HEK293T (cell line): ENCODE measurements at regions not wholly inside any gene's neighbourhood (a gene's known extent, or its start where the extent isn't known, plus 50 kb on each side); places are given as distances from the start of the nearest gene placed in this dataset.

Experiments
- ARNT ChIP-seq: fragments of 450-650 bp; IDR thresholded peaks from 2 replicates; pipeline ENCODE4 v1.6.1; 2017; ENCODE audit warnings: mild to moderate bottlenecking
- BHLHE40 ChIP-seq: fragments of 450-650 bp; IDR thresholded peaks from 2 replicates; pipeline ENCODE4 v1.6.1; 2016; ENCODE audit warnings: mild to moderate bottlenecking, moderate library complexity, borderline replicate concordance
- FOXA1 ChIP-seq: fragments of 450-650 bp; IDR thresholded peaks from 2 replicates; pipeline ENCODE4 v1.6.1; 2016; ENCODE audit warnings: mild to moderate bottlenecking
- FOXK2 ChIP-seq: fragments of 450-650 bp; IDR thresholded peaks from 2 replicates; pipeline ENCODE4 v1.6.1; 2016; ENCODE audit warnings: mild to moderate bottlenecking
- FOXM1 ChIP-seq: fragments of 450-650 bp; IDR thresholded peaks from 2 replicates; pipeline ENCODE4 v1.6.1; 2017; ENCODE audit warnings: mild to moderate bottlenecking, borderline replicate concordance
- HDGF ChIP-seq: fragments of 450-650 bp; IDR thresholded peaks from 2 replicates; pipeline ENCODE4 v1.6.1; 2017; ENCODE audit warnings: antibody characterized with exemption, borderline replicate concordance
- NFRKB ChIP-seq: fragments of 450-650 bp; IDR thresholded peaks from 2 replicates; pipeline ENCODE4 v1.6.1; 2016; ENCODE audit warnings: mild to moderate bottlenecking, moderate library complexity
- SP1 ChIP-seq: fragments of 450-650 bp; IDR thresholded peaks from 2 replicates; pipeline ENCODE4 v1.6.1; 2017
- SUZ12 ChIP-seq: fragments of 450-650 bp; IDR thresholded peaks from 2 replicates; pipeline ENCODE4 v1.6.1; 2016; ENCODE audit warnings: mild to moderate bottlenecking
- ZNF384 ChIP-seq: fragments of 450-650 bp; IDR thresholded peaks from 2 replicates; pipeline ENCODE4 v1.6.1; 2016

DNA sequence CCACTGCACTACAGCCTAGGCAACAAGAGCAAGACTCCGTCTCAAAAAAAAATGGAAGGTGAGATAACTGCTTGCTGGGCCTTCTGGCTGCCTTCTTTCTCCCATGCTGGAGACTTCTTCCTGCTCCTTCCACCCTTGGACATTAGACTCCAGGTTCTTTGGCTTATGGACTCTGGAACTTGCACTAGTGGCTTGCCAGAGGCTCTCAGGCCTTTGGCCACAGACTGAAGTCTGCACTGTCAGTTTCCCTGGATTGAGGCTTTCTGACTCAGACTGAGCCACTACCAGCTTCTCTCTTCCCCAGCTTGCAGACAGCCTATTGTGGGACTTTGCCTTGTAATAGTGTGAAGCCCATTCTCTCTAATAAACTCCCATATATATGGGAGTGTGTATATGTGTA, 118.5 kb upstream of the SLC14A2 start:
- TF ChIP-seq BHLHE40: no peak
- TF ChIP-seq HDGF: no peak
- no peak for TF ChIP-seq NFRKB
- no peak for TF ChIP-seq FOXM1
- TF ChIP-seq ARNT: no peak
- no peak for TF ChIP-seq SUZ12
- no peak for TF ChIP-seq SP1
- no peak for TF ChIP-seq FOXA1
- TF ChIP-seq FOXK2: no peak
- TF ChIP-seq ZNF384: no peak
